ENCODE measurements at regions not wholly inside any gene's neighbourhood (a gene's known extent, or its start where the extent isn't known, plus 50 kb on each side); places are given as distances from the start of the nearest gene placed in this dataset.

GRCh38 chr15:38691965-38692788 lies 127.6 kb upstream of the RASGRP1 start:
- TF ChIP-seq POLR2AphosphoS5 (IDR thresholded peaks at IDR 0.05) (no peak), CTCF (IDR thresholded peaks at IDR 0.05 in 8 of 11, conservative IDR thresholded peaks at IDR 0.05 in 3 of 11) (no peak)

All from spleen (tissue), 7 donors.